Colonic mucosa (tissue), 4 donors: ENCODE measurements at regions not wholly inside any gene's neighbourhood (a gene's known extent, or its start where the extent isn't known, plus 50 kb on each side); places are given as distances from the start of the nearest gene placed in this dataset.
"Not testable (repeated sequence)": the region's sequence is repeated elsewhere in the genome, so short reads cannot be mapped to it uniquely, and the experiment has no call there.

ENCODE experiments used
- DNase-seq: peaks from one replicate; pipeline ENCODE4 v3.0.0-alpha.2; 2020
- H3K27ac ChIP-seq: fragments of 200-600 bp; one replicate; pipeline ENCODE4 v1.8.0; 2021
- H3K27me3 ChIP-seq: fragments of 200-600 bp; one replicate; pipeline ENCODE4 v1.8.0; 2021
- H3K36me3 ChIP-seq: fragments of 200-600 bp; one replicate; pipeline ENCODE4 v1.8.0; 2021
- H3K4me1 ChIP-seq: fragments of 200-600 bp; one replicate; pipeline ENCODE4 v1.8.0; 2021; ENCODE audit warnings: mild to moderate bottlenecking
- H3K4me3 ChIP-seq: fragments of 200-600 bp; one replicate; pipeline ENCODE4 v1.8.0; 2021
- H3K9ac ChIP-seq, 2 donors: one replicate each; pipeline ENCODE4 v1.7.0; 2013; ENCODE audit warnings: control low read depth in 2 of 2, low read depth in 2 of 2, low read length in 2 of 2
- H3K9me3 ChIP-seq: fragments of 200-600 bp; one replicate; pipeline ENCODE4 v1.8.0; 2021
- intact Hi-C: fragments of 100-400 bp; cut with DNase I; formaldehyde crosslinking; loops from one replicate; pipeline ENCODE4 v1.14.1; 2022
- TF ChIP-seq, protein P1 (sequence below): fragments of 200-600 bp; IDR thresholded peaks from one replicate; pipeline ENCODE4 v1.8.0; 2022; ENCODE audit warnings: antibody characterized with exemption, mild to moderate bottlenecking
- donor health status: healthy.
- donor health status: DM: no; HTN: no; CAD: no.
- donor health status: DM: no; HTN: no; CAD: no.

DNA sequence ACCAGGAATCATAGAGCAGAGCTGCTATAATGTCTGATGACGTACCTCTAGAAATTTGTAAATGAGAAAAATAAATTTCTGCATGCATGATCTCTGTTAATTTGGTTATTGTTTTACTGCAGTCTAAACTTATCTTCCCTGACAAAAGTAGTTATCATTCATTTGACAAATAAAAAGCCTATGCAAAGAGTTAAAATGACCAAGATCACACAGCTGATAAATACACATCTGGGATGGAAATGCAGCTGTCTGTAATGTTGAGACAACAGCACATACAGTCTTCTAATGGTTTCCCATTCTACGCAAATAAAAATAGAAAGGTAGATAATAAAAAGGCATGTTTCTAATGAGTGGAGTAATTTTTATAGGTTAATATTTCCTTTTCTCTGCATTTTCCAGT, 225.1 kb upstream of the LUZP2 start:
- Histone ChIP-seq H3K9me3 (no peaks in the 10 kb centered on the region), H3K27ac (no peak overlapping the region), H3K27me3 (no peaks in the 10 kb centered on the region), H3K36me3 (no peaks in the 10 kb centered on the region), H3K4me3 (no peak overlapping the region), H3K4me1 (no peaks in the 10 kb centered on the region), H3K9ac (no peak overlapping the region)
- TF ChIP-seq, protein P1, sequence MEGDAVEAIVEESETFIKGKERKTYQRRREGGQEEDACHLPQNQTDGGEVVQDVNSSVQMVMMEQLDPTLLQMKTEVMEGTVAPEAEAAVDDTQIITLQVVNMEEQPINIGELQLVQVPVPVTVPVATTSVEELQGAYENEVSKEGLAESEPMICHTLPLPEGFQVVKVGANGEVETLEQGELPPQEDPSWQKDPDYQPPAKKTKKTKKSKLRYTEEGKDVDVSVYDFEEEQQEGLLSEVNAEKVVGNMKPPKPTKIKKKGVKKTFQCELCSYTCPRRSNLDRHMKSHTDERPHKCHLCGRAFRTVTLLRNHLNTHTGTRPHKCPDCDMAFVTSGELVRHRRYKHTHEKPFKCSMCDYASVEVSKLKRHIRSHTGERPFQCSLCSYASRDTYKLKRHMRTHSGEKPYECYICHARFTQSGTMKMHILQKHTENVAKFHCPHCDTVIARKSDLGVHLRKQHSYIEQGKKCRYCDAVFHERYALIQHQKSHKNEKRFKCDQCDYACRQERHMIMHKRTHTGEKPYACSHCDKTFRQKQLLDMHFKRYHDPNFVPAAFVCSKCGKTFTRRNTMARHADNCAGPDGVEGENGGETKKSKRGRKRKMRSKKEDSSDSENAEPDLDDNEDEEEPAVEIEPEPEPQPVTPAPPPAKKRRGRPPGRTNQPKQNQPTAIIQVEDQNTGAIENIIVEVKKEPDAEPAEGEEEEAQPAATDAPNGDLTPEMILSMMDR, result no peak
- intact Hi-C loops, result no loop called here
- DNase-seq, result no peak

DNA sequence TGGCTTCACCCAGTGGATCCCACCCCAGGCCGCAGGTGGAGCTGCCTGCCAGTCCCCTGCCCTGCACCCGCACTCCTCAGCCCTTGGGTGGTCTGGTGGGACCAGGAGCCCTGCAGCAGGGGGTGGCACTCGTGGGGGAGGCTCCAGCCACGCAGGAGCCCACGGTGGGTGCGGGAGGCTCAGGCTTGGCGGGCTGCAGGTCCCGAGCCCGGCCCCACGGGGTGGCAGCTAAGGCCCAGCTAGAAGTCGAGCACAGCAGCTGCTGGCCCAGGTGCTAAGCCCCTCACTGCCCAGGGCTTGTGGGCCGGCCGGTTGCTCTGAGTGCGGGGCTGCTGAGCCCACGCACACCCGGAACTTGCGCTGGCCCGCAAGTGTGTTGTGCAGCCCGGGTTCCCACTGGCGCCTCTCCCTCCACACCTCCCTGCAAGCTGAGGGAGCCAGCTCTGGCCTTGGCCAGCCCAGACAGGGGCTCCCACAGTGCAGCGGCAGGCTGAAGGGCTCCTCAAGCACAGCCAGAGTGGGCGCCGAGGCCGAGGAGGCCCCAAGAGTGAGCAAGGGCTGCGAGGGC, 222.6 kb upstream of the LUZP2 start:
- intact Hi-C loops, H3K9ac ChIP-seq, H3K9me3 ChIP-seq, H3K4me1 ChIP-seq, H3K36me3 ChIP-seq, H3K27ac ChIP-seq, H3K4me3 ChIP-seq, DNase-seq, H3K27me3 ChIP-seq: not testable (repeated sequence)

DNA sequence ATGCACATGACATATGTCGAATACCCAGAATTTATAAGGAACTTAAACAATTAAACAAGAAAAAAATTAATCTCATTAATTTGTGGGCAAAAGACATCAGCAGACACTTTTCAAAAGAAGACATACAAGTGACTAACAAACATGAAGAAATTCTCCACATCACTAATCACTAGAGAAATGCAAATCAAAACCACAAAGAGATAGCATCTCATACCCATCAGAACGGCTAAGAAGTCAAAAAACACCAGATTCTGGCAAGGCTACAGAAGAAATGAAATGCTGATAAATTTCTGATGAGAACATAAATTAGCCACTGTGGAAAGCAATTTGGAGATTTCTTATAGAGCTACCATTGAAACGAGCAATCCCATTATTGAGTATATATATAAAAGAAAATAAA, 210.6 kb upstream of the LUZP2 start:
- Histone ChIP-seq H3K9ac (no peak overlapping the region), H3K27ac (no peak overlapping the region), H3K4me1 (no peaks in the 10 kb centered on the region), H3K9me3 (no peaks in the 10 kb centered on the region), H3K27me3 (no peaks in the 10 kb centered on the region), H3K4me3 (no peak overlapping the region), H3K36me3 (no peaks in the 10 kb centered on the region)
- no peak for DNase-seq
- intact Hi-C loops, result no loop called here
- TF ChIP-seq, protein P1, result no peak

DNA sequence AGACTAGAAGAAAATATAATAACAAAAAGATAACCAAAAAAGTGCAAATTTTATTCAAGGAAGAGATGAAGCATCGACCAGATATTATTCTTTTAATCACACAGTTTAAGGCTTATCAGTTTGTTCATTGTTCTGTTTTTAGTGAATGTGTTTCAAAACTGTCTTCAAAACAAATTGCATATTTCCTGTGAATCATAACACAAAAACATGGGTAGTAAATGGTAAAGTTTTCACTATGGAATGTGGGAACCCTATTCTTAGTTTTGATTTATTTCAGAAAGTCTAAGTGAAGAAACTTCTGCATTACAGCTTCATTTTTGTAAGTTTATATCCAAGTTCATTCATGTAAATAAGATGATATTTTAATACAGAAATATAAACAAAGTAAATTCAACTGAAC, 207.6 kb upstream of the LUZP2 start:
- no peaks in the 10 kb centered on the region for H3K9me3 ChIP-seq
- H3K27ac ChIP-seq, result no peak overlapping the region
- no peaks in the 10 kb centered on the region for H3K4me1 ChIP-seq
- TF ChIP-seq, protein P1, result no peak
- no peak for DNase-seq
- H3K27me3 ChIP-seq, result no peaks in the 10 kb centered on the region
- H3K9ac ChIP-seq, result no peak overlapping the region
- no peaks in the 10 kb centered on the region for H3K36me3 ChIP-seq
- intact Hi-C loops, result no loop called here
- H3K4me3 ChIP-seq, result no peak overlapping the region

DNA sequence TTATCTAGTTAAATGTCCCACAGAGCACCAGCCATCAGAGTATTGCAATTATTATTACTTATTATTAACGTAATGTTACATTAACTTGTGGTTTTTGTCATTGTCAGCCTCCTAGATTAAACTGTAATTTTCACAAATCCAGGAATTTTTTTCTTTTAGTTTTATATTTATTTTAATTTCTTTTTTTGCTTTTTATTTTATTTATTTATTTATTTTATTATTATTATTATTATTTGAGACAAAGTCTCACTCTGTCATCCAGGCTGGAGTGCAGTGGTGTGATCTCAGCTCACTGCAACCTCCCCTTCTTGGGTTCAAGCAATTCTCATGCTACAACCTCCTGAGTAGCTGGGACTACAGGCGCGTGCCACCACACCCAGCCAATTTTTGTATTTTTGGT, 202.9 kb upstream of the LUZP2 start:
- no peaks in the 10 kb centered on the region for H3K27me3 ChIP-seq

DNA sequence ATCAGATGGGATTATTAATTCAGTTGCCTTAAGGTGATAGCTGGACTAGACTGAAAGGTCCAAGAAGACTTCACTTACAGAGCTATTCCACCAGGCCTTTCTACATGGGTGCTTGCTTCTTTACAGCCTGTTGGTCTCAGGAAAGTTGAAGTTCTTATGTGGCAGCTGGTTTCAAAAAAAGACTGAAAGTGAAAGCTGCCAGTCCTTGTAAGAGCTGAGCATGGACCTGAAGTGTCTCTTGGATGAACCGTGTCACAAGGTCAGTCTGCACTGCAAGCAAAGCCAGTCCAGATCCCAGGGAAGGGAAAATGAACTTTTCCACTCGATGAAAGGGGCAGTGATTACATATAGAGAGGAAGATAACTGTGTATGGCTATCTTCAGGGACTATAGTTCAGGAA, 201.5 kb upstream of the LUZP2 start:
- TF ChIP-seq, protein P1, result no peak
- DNase-seq, result no peak
- Histone ChIP-seq H3K27ac (no peak overlapping the region), H3K36me3 (no peaks in the 10 kb centered on the region), H3K4me1 (no peaks in the 10 kb centered on the region), H3K9me3 (no peaks in the 10 kb centered on the region), H3K9ac (no peak overlapping the region), H3K4me3 (no peak overlapping the region), H3K27me3 (no peaks in the 10 kb centered on the region)
- intact Hi-C loops, result no loop called here

More for the DNA sequence above, 202.9 kb upstream of the LUZP2 start:
- Histone ChIP-seq H3K9me3 (no peaks in the 10 kb centered on the region), H3K4me1 (no peaks in the 10 kb centered on the region), H3K4me3 (no peak overlapping the region), H3K9ac (no peak overlapping the region), H3K36me3 (no peaks in the 10 kb centered on the region), H3K27ac (no peak overlapping the region)
- DNase-seq, result no peak
- intact Hi-C loops, result no loop called here
- TF ChIP-seq, protein P1, result no peak
